SK-N-SH treated with all-trans-retinoic acid at 6 μM for 48 hours (cell line): ENCODE measurements at regions not wholly inside any gene's neighbourhood (a gene's known extent, or its start where the extent isn't known, plus 50 kb on each side); places are given as distances from the start of the nearest gene placed in this dataset.

ENCODE experiments used
- ARNTL ChIP-seq: fragments of 450-650 bp; formaldehyde crosslinking; IDR thresholded peaks from 2 replicates; pipeline ENCODE4 v1.5.0; 2020; ENCODE audit warnings: low read depth, mild to moderate bottlenecking, moderate library complexity, borderline replicate concordance
- CREB5 ChIP-seq: fragments of 250-450 bp; sonication (Bioruptor Pico); IDR thresholded peaks from 2 replicates; pipeline ENCODE4 v1.5.1; 2020; ENCODE audit warnings: low read depth, mild to moderate bottlenecking, moderate library complexity
- PATZ1 ChIP-seq: fragments of 250-450 bp; sonication (Bioruptor Pico); IDR thresholded peaks from 2 replicates; pipeline ENCODE4 v1.8.0; 2020; ENCODE audit warnings: mild to moderate bottlenecking, moderate library complexity, borderline replicate concordance
- RARB ChIP-seq: fragments of 250-450 bp; sonication (Bioruptor Pico); IDR thresholded peaks from 2 replicates; pipeline ENCODE4 v1.8.0; 2021; ENCODE audit warnings: mild to moderate bottlenecking, moderate library complexity
- ZFP30 ChIP-seq: fragments of 450-650 bp; formaldehyde crosslinking; IDR thresholded peaks from 2 replicates; pipeline ENCODE4 v1.5.0; 2022; ENCODE audit warnings: mild to moderate bottlenecking, moderate library complexity
- ZNF70 ChIP-seq: fragments of 450-650 bp; formaldehyde crosslinking; IDR thresholded peaks from 2 replicates; pipeline ENCODE4 v1.5.0; 2020; ENCODE audit warnings: mild to moderate bottlenecking, moderate library complexity

- TF ChIP-seq ZNF70 (CRISPR knock-in tag) (no peak), CREB5 (CRISPR knock-in tag) (no peak), PATZ1 (CRISPR knock-in tag) (no peak), ARNTL (CRISPR knock-in tag) (no peak), ZFP30 (CRISPR knock-in tag) (no peak), RARB (CRISPR knock-in tag) (no peak)
These were observed 102.5 kb upstream of the GALNTL6 start for GRCh38 chr4:171710743-171711142.
